ENCODE measurements at regions not wholly inside any gene's neighbourhood (a gene's known extent, or its start where the extent isn't known, plus 50 kb on each side); places are given as distances from the start of the nearest gene placed in this dataset.

- H3K4me3 ChIP-seq (ENCODE audit: low read depth, low read length): no peak overlapping the region
- TF ChIP-seq MYC (IDR thresholded peaks at IDR 0.05; ENCODE audit: low read depth, low read length): no peak
- TF ChIP-seq CTCF (IDR thresholded peaks at IDR 0.05; ENCODE audit: low read depth, low read length): no peak
- TF ChIP-seq, protein P1, sequence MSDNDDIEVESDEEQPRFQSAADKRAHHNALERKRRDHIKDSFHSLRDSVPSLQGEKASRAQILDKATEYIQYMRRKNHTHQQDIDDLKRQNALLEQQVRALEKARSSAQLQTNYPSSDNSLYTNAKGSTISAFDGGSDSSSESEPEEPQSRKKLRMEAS (IDR thresholded peaks at IDR 0.05; ENCODE audit: low read depth, low read length): no peak
- TF ChIP-seq POLR2A (IDR thresholded peaks at IDR 0.05; ENCODE audit: extremely low read depth, insufficient read length): no peak
- no peak for DNase-seq (ENCODE audit: low read depth)
Measured at GRCh38 chr13:107580741-107581412, 634.5 kb downstream of the LIG4 start.

DNA sequence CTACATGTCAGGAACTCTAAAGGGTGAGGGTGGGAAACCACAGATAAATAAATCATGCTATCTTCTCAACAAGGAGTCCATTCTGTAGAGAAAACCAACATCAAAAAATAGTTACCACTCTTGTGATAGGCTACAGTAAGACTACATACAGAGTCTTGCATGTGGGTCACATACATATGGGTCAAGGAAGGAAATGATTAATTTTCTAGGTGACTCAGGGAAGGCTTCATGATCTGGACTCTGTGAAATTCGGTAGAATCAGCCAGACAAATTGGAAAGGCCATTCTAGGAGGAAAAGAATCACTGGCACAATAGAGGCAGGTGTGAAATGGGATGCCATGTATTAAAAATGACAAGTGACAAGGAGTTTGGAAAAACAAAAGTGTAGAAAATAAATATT lies 638.9 kb downstream of the LIG4 start:
- DNase-seq (ENCODE audit: low read depth): no peak
- TF ChIP-seq CTCF (IDR thresholded peaks at IDR 0.05; ENCODE audit: low read depth, low read length) (no peak), MYC (IDR thresholded peaks at IDR 0.05; ENCODE audit: low read depth, low read length) (no peak), POLR2A (IDR thresholded peaks at IDR 0.05; ENCODE audit: extremely low read depth, insufficient read length) (no peak)
- TF ChIP-seq, protein P1 (IDR thresholded peaks at IDR 0.05; ENCODE audit: low read depth, low read length): no peak
- no peak overlapping the region for H3K4me3 ChIP-seq (ENCODE audit: low read depth, low read length)

DNA sequence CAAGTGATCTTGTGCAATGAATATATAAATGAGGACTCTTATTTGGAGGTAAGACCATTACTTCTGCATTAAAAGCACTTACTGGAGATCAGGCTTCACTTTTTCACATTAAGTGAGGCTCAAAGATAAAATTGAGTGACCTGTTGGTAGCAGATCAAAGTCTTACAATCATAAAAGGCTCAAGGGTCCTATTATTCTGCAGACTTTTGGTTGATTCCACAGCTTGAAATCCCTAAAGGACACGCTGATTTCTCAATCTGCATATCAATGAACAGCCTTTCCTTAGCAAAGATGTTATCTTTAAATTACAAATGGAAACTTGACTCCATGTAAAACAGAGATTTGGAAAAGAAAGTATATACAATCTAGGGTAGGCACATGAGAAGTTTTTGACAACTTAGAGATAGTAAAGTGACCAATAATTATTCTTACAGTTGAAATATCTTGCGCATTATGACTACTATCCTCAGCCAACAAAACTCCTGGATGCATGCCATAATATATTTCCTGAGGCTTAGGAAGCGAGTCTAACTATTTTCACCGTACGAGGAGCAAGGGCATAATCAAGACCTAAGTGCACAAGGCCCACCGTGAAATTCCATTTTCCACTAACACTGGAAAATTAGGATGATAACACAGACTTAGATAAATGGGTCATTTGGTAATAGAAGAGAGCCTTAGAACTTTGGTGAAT lies 640.7 kb downstream of the LIG4 start:
- TF ChIP-seq CTCF (IDR thresholded peaks at IDR 0.05; ENCODE audit: low read depth, low read length): no peak
- TF ChIP-seq POLR2A (IDR thresholded peaks at IDR 0.05; ENCODE audit: extremely low read depth, insufficient read length): no peak
- no peak for TF ChIP-seq MYC (IDR thresholded peaks at IDR 0.05; ENCODE audit: low read depth, low read length)
- TF ChIP-seq, protein P1 (IDR thresholded peaks at IDR 0.05; ENCODE audit: low read depth, low read length): no peak
- no peak overlapping the region for H3K4me3 ChIP-seq (ENCODE audit: low read depth, low read length)
- no peak for DNase-seq (ENCODE audit: low read depth)

DNA sequence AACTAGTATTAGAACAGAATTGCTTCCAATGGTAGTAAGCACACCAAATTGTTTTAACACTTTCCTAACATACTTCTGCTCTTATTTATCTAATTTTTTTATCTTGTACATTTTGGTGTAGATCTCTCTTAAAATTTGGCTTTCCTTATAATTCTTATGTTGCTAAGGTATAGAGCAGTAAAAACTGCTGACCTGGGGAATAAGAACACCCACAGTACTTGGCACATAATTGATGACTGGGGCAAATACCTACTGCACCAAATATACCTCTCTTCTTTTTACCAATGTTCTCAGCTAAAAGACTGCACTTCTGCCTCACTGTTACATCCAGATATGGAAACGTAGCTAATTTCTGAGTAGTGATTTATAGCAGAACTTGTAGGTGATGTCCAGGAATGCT lies 642.2 kb downstream of the LIG4 start:
- H3K4me3 ChIP-seq (ENCODE audit: low read depth, low read length): no peak overlapping the region
- TF ChIP-seq MYC (IDR thresholded peaks at IDR 0.05; ENCODE audit: low read depth, low read length): no peak
- no peak for TF ChIP-seq POLR2A (IDR thresholded peaks at IDR 0.05; ENCODE audit: extremely low read depth, insufficient read length)
- no peak for TF ChIP-seq CTCF (IDR thresholded peaks at IDR 0.05; ENCODE audit: low read depth, low read length)
- TF ChIP-seq, protein P1 (IDR thresholded peaks at IDR 0.05; ENCODE audit: low read depth, low read length): no peak
- DNase-seq (ENCODE audit: low read depth): no peak

GRCh38 chr13:107572156-107572555 lies 643.2 kb downstream of the LIG4 start:
- no peak overlapping the region for H3K4me3 ChIP-seq (ENCODE audit: low read depth, low read length)
- TF ChIP-seq CTCF (IDR thresholded peaks at IDR 0.05; ENCODE audit: low read depth, low read length) (no peak), MYC (IDR thresholded peaks at IDR 0.05; ENCODE audit: low read depth, low read length) (no peak), POLR2A (IDR thresholded peaks at IDR 0.05; ENCODE audit: extremely low read depth, insufficient read length) (no peak)
- TF ChIP-seq, protein P1 (IDR thresholded peaks at IDR 0.05; ENCODE audit: low read depth, low read length): no peak
- DNase-seq (ENCODE audit: low read depth): no peak

Measured in NB4 (cell line).